Astrocyte of the spinal cord (primary cell): ENCODE measurements at regions not wholly inside any gene's neighbourhood (a gene's known extent, or its start where the extent isn't known, plus 50 kb on each side); places are given as distances from the start of the nearest gene placed in this dataset.

ENCODE experiments used
- DNase-seq: peaks from one replicate; pipeline ENCODE4 v3.0.0; 2011; ENCODE audit warnings: low read depth, low spot score
- H3K4me3 ChIP-seq: 2 replicates; pipeline ENCODE4 v1.5.1; 2011; ENCODE audit warnings: low read depth, mild to moderate bottlenecking, low read length, moderate library complexity
- CTCF ChIP-seq: IDR thresholded peaks from 2 replicates; pipeline ENCODE4 v1.5.1; 2012; ENCODE audit warnings: low read depth, mild to moderate bottlenecking, low read length, inconsistent platforms
- in situ Hi-C: cut with HindIII; loops from 2 replicates; pipeline ENCODE4 v1.10.0; 2017; ENCODE audit warnings: low sequenced_read_pairs

- DNase-seq: peak; percentile 37
- in situ Hi-C loops: no loop called here
- H3K4me3 ChIP-seq: no peak overlapping the region
- TF ChIP-seq CTCF: no peak
Observed at GRCh38 chr10:20970044-20970443, 72.9 kb upstream of the NEBL start.

GRCh38 chr10:20966426-20966825 lies 69.3 kb upstream of the NEBL start:
- in situ Hi-C loops: no loop called here
- TF ChIP-seq CTCF: no peak
- no peak for DNase-seq
- no peak overlapping the region for H3K4me3 ChIP-seq

GRCh38 chr10:20963721-20964595 lies 66.8 kb upstream of the NEBL start:
- H3K4me3 ChIP-seq: no peak overlapping the region
- no peak for TF ChIP-seq CTCF
- in situ Hi-C loops: no loop called here
- DNase-seq: no peak

- DNase-seq: peak; percentile 4
- H3K4me3 ChIP-seq: no peak overlapping the region
- no peak for TF ChIP-seq CTCF
- in situ Hi-C loops: no loop called here
Observed at GRCh38 chr10:20963056-20963455, 65.9 kb upstream of the NEBL start.

- TF ChIP-seq CTCF: no peak
- in situ Hi-C loops: no loop called here
- no peak for DNase-seq
- H3K4me3 ChIP-seq: no peak overlapping the region
Observed at GRCh38 chr10:20962165-20962564, 65.1 kb upstream of the NEBL start.

GRCh38 chr10:20959242-20959641 lies 62.1 kb upstream of the NEBL start:
- no peak for TF ChIP-seq CTCF
- in situ Hi-C loops: no loop called here

More at GRCh38 chr10:20959242-20959641, 62.1 kb upstream of the NEBL start:
- no peak overlapping the region for H3K4me3 ChIP-seq
- no peak for DNase-seq
